ENCODE measurements at regions not wholly inside any gene's neighbourhood (a gene's known extent, or its start where the extent isn't known, plus 50 kb on each side); places are given as distances from the start of the nearest gene placed in this dataset.

DNA sequence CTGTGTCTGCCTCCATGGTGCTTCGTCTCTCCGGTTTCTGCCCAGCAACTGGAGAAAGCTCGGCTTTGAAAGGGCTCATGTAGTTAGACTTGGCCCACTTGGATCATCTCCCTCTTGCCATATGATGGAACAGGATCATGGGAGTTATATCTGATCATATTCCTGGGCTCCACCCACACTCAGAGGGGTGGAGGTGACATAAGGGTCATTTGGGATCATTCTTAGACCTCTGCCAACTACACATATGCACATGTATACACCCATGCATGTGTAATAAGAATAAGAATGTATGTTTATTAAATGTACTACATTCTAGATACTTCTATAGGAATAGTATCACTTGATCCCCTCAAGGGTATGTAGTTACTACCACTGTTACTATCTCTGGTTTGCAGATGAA is 74.1 kb upstream of the WNT4 start:
- Histone ChIP-seq H3K27ac (ENCODE audit: low read depth) (no peak overlapping the region), H3K79me2 (replicated peaks; ENCODE audit: insufficient read depth) (no peaks in the 10 kb centered on the region), H3K27me3 (ENCODE audit: insufficient read depth) (no peaks in the 10 kb centered on the region), H3K9me2 (ENCODE audit: insufficient read depth) (no peaks in the 10 kb centered on the region), H3K4me2 (no peak overlapping the region), H3K4me1 (ENCODE audit: insufficient read depth) (no peaks in the 10 kb centered on the region), H4K20me1 (replicated peaks; ENCODE audit: insufficient read depth) (no peaks in the 10 kb centered on the region), H2AFZ (no peak overlapping the region), H3K4me3 (no peak overlapping the region), H3F3A (replicated peaks; ENCODE audit: low read depth) (no peaks in the 10 kb centered on the region), H3K36me3 (ENCODE audit: insufficient read depth) (no peaks in the 10 kb centered on the region)
- H3K36me3 Mint-ChIP-seq (ENCODE audit: low read depth) = no peaks in the 10 kb centered on the region
- no peak overlapping the region for H3K4me3 Mint-ChIP-seq
- H3K27me3 Mint-ChIP-seq (ENCODE audit: insufficient read depth, low read depth, poor library complexity) = no peaks in the 10 kb centered on the region
- DNase-seq (ENCODE audit: low spot score) = no peak
- no peak overlapping the region for H3K27ac Mint-ChIP-seq
- H3K9me3 Mint-ChIP-seq = no peaks in the 10 kb centered on the region
- TF ChIP-seq CREB1 (CRISPR knock-in tag; IDR thresholded peaks at IDR 0.05; ENCODE audit: low read depth) (no peak), JUNB (IDR thresholded peaks at IDR 0.05; ENCODE audit: unreplicated experiment) (no peak), EZH2 (IDR thresholded peaks at IDR 0.05; ENCODE audit: low read depth, unreplicated experiment) (no peak), ZNF114 (CRISPR knock-in tag; IDR thresholded peaks at IDR 0.05) (no peak), NANOG (IDR thresholded peaks at IDR 0.05; ENCODE audit: borderline replicate concordance) (no peak), STAT1 (IDR thresholded peaks at IDR 0.05; ENCODE audit: unreplicated experiment) (no peak), POLR2AphosphoS5 (IDR thresholded peaks at IDR 0.05; ENCODE audit: low read depth) (no peak), EZH2phosphoT487 (IDR thresholded peaks at IDR 0.05; ENCODE audit: unreplicated experiment) (no peak), ZNF331 (CRISPR knock-in tag; IDR thresholded peaks at IDR 0.05; ENCODE audit: low read depth) (no peak)
- TF ChIP-seq, protein P1, sequence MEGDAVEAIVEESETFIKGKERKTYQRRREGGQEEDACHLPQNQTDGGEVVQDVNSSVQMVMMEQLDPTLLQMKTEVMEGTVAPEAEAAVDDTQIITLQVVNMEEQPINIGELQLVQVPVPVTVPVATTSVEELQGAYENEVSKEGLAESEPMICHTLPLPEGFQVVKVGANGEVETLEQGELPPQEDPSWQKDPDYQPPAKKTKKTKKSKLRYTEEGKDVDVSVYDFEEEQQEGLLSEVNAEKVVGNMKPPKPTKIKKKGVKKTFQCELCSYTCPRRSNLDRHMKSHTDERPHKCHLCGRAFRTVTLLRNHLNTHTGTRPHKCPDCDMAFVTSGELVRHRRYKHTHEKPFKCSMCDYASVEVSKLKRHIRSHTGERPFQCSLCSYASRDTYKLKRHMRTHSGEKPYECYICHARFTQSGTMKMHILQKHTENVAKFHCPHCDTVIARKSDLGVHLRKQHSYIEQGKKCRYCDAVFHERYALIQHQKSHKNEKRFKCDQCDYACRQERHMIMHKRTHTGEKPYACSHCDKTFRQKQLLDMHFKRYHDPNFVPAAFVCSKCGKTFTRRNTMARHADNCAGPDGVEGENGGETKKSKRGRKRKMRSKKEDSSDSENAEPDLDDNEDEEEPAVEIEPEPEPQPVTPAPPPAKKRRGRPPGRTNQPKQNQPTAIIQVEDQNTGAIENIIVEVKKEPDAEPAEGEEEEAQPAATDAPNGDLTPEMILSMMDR (conservative IDR thresholded peaks at IDR 0.05; ENCODE audit: low read depth in 2 of 2) = no peak
- TF ChIP-seq, protein P2, sequence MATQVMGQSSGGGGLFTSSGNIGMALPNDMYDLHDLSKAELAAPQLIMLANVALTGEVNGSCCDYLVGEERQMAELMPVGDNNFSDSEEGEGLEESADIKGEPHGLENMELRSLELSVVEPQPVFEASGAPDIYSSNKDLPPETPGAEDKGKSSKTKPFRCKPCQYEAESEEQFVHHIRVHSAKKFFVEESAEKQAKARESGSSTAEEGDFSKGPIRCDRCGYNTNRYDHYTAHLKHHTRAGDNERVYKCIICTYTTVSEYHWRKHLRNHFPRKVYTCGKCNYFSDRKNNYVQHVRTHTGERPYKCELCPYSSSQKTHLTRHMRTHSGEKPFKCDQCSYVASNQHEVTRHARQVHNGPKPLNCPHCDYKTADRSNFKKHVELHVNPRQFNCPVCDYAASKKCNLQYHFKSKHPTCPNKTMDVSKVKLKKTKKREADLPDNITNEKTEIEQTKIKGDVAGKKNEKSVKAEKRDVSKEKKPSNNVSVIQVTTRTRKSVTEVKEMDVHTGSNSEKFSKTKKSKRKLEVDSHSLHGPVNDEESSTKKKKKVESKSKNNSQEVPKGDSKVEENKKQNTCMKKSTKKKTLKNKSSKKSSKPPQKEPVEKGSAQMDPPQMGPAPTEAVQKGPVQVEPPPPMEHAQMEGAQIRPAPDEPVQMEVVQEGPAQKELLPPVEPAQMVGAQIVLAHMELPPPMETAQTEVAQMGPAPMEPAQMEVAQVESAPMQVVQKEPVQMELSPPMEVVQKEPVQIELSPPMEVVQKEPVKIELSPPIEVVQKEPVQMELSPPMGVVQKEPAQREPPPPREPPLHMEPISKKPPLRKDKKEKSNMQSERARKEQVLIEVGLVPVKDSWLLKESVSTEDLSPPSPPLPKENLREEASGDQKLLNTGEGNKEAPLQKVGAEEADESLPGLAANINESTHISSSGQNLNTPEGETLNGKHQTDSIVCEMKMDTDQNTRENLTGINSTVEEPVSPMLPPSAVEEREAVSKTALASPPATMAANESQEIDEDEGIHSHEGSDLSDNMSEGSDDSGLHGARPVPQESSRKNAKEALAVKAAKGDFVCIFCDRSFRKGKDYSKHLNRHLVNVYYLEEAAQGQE (IDR thresholded peaks at IDR 0.05; ENCODE audit: unreplicated experiment) = no peak
- TF ChIP-seq, protein P3, sequence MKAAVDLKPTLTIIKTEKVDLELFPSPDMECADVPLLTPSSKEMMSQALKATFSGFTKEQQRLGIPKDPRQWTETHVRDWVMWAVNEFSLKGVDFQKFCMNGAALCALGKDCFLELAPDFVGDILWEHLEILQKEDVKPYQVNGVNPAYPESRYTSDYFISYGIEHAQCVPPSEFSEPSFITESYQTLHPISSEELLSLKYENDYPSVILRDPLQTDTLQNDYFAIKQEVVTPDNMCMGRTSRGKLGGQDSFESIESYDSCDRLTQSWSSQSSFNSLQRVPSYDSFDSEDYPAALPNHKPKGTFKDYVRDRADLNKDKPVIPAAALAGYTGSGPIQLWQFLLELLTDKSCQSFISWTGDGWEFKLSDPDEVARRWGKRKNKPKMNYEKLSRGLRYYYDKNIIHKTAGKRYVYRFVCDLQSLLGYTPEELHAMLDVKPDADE (IDR thresholded peaks at IDR 0.05) = no peak
- TF ChIP-seq, protein P4, sequence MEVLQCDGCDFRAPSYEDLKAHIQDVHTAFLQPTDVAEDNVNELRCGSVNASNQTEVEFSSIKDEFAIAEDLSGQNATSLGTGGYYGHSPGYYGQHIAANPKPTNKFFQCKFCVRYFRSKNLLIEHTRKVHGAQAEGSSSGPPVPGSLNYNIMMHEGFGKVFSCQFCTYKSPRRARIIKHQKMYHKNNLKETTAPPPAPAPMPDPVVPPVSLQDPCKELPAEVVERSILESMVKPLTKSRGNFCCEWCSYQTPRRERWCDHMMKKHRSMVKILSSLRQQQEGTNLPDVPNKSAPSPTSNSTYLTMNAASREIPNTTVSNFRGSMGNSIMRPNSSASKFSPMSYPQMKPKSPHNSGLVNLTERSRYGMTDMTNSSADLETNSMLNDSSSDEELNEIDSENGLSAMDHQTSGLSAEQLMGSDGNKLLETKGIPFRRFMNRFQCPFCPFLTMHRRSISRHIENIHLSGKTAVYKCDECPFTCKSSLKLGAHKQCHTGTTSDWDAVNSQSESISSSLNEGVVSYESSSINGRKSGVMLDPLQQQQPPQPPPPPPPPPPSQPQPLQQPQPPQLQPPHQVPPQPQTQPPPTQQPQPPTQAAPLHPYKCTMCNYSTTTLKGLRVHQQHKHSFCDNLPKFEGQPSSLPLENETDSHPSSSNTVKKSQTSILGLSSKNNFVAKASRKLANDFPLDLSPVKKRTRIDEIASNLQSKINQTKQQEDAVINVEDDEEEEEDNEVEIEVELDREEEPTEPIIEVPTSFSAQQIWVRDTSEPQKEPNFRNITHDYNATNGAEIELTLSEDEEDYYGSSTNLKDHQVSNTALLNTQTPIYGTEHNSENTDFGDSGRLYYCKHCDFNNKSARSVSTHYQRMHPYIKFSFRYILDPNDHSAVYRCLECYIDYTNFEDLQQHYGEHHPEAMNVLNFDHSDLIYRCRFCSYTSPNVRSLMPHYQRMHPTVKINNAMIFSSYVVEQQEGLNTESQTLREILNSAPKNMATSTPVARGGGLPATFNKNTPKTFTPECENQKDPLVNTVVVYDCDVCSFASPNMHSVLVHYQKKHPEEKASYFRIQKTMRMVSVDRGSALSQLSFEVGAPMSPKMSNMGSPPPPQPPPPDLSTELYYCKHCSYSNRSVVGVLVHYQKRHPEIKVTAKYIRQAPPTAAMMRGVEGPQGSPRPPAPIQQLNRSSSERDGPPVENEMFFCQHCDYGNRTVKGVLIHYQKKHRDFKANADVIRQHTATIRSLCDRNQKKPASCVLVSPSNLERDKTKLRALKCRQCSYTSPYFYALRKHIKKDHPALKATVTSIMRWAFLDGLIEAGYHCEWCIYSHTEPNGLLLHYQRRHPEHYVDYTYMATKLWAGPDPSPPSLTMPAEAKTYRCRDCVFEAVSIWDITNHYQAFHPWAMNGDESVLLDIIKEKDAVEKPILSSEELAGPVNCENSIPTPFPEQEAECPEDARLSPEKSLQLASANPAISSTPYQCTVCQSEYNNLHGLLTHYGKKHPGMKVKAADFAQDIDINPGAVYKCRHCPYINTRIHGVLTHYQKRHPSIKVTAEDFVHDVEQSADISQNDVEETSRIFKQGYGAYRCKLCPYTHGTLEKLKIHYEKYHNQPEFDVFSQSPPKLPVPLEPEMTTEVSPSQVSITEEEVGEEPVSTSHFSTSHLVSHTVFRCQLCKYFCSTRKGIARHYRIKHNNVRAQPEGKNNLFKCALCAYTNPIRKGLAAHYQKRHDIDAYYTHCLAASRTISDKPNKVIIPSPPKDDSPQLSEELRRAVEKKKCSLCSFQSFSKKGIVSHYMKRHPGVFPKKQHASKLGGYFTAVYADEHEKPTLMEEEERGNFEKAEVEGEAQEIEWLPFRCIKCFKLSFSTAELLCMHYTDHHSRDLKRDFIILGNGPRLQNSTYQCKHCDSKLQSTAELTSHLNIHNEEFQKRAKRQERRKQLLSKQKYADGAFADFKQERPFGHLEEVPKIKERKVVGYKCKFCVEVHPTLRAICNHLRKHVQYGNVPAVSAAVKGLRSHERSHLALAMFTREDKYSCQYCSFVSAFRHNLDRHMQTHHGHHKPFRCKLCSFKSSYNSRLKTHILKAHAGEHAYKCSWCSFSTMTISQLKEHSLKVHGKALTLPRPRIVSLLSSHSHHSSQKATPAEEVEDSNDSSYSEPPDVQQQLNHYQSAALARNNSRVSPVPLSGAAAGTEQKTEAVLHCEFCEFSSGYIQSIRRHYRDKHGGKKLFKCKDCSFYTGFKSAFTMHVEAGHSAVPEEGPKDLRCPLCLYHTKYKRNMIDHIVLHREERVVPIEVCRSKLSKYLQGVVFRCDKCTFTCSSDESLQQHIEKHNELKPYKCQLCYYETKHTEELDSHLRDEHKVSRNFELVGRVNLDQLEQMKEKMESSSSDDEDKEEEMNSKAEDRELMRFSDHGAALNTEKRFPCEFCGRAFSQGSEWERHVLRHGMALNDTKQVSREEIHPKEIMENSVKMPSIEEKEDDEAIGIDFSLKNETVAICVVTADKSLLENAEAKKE (CRISPR knock-in tag; IDR thresholded peaks at IDR 0.05) = no peak
- ATAC-seq = no peak
- H3K4me1 Mint-ChIP-seq = no peaks in the 10 kb centered on the region
